Body of pancreas (tissue), 4 donors: ENCODE measurements at regions not wholly inside any gene's neighbourhood (a gene's known extent, or its start where the extent isn't known, plus 50 kb on each side); places are given as distances from the start of the nearest gene placed in this dataset.

Source experiments
- ATAC-seq: fragments of 150-250 bp; one replicate; pipeline ENCODE4 v1.9.1; 2016
- DNase-seq, 4 donors: peaks; one replicate each; pipeline ENCODE4 v3.0.0-alpha.2; 2019
- H3K27ac ChIP-seq, 4 donors: fragments of 200-600 bp; sonication (generic); 1 replicate in 3 of 4; 2 replicates in 1 of 4; pipeline versions ENCODE4 v1.5.1 to v1.6.1; 2016 to 2019; ENCODE audit warnings: mild to moderate bottlenecking in 1 of 4, mixed read lengths in 1 of 4, moderate library complexity in 1 of 4
- H3K27me3 ChIP-seq, 2 donors: fragments of 200-600 bp; sonication (generic); one replicate each; pipeline ENCODE4 v1.6.0; 2016; ENCODE audit warnings: mild to moderate bottlenecking in 1 of 2
- H3K36me3 ChIP-seq, 2 donors: fragments of 200-600 bp; sonication (generic); replicated peaks in 1 of 2; 2 replicates each; pipeline ENCODE4 v1.5.1; 2016; ENCODE audit warnings: low read depth in 2 of 2; ENCODE audit not compliant: insufficient read depth in 1 of 2
- H3K4me1 ChIP-seq: fragments of 200-600 bp; sonication (generic); one replicate; pipeline ENCODE4 v1.6.0; 2016
- H3K4me3 ChIP-seq, 2 donors: fragments of 200-600 bp; sonication (generic); 1 replicate in 1 of 2; 2 replicates in 1 of 2; pipeline ENCODE4 v1.5.1; 2016 to 2019
- H3K9me3 ChIP-seq, 3 donors: fragments of 200-600 bp; sonication (generic); 1 replicate in 2 of 3; 2 replicates in 1 of 3; pipeline ENCODE4 v1.5.1; 2016
- POLR2A ChIP-seq, 3 donors: fragments of 450-650 bp; IDR thresholded peaks; one replicate each; pipeline ENCODE4 v1.6.1; 2016; ENCODE audit warnings: antibody characterized with exemption in 3 of 3, mild to moderate bottlenecking in 2 of 3
- WGBS, 2 donors: methylation state at CpG; one replicate each; pipeline ENCODE4 v1.1.5; 2017; 5-methylcytosine and 5-hydroxymethylcytosine counted together
- intact Hi-C: fragments of 100-400 bp; cut with DNase I; formaldehyde crosslinking; loops from one replicate; pipeline ENCODE4 v1.15.1; 2023
- TF ChIP-seq, protein P1 (sequence below), 7 experiments: fragments of 450-650 bp in 4 of 7; fragments of 200-600 bp in 3 of 7; sonication (generic) in 3 of 7; IDR thresholded peaks; one replicate each; pipeline ENCODE4 v1.5.1; 2016 to 2019; ENCODE audit warnings: antibody characterized with exemption in 7 of 7

DNA sequence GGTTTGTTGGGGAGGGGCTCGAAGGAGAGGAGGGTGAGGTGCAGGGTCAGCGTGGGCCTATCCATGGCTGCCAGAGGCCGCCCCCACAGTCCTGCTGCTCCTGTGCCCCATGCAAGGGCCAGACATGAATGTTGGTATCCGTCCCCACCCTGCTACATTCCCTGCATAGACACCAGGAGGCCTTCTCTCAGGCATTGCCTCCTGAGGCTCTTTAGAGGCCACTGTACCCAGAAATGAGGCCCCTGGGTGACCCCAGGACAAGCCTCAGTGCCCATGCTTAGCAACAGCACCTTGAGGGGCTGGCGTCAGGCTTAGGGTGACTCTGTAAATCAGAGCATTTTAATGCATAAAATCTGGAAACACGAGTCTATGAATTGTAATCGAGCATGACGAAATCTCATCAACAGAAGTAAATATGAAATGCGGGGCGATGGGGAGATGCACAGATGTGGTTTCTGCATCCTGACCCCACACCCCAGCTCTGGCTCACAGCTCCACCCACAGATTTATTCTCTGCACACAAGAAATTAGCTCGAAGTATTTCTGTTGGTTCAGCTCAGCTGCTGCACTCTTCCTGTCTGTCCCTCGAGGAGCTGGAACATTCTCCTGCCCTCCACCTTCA lies 124.0 kb upstream of the CSF3R start:
- Histone ChIP-seq H3K27me3 (no peaks in the 10 kb centered on the region), H3K4me3 (no peak overlapping the region), H3K27ac (no peak overlapping the region), H3K4me1 (no peaks in the 10 kb centered on the region), H3K9me3 (no peaks in the 10 kb centered on the region), H3K36me3 (no peaks in the 10 kb centered on the region)
- 61 to 64% methylated on average over 8 to 12 of the region's 12 CpGs for WGBS, 2 donors
- intact Hi-C loops: no loop called here
- TF ChIP-seq, protein P1, sequence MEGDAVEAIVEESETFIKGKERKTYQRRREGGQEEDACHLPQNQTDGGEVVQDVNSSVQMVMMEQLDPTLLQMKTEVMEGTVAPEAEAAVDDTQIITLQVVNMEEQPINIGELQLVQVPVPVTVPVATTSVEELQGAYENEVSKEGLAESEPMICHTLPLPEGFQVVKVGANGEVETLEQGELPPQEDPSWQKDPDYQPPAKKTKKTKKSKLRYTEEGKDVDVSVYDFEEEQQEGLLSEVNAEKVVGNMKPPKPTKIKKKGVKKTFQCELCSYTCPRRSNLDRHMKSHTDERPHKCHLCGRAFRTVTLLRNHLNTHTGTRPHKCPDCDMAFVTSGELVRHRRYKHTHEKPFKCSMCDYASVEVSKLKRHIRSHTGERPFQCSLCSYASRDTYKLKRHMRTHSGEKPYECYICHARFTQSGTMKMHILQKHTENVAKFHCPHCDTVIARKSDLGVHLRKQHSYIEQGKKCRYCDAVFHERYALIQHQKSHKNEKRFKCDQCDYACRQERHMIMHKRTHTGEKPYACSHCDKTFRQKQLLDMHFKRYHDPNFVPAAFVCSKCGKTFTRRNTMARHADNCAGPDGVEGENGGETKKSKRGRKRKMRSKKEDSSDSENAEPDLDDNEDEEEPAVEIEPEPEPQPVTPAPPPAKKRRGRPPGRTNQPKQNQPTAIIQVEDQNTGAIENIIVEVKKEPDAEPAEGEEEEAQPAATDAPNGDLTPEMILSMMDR (IDR thresholded peaks at IDR 0.05): no peak
- no peak for TF ChIP-seq POLR2A (IDR thresholded peaks at IDR 0.05)
- ATAC-seq (no peak), DNase-seq (no peak)

DNA sequence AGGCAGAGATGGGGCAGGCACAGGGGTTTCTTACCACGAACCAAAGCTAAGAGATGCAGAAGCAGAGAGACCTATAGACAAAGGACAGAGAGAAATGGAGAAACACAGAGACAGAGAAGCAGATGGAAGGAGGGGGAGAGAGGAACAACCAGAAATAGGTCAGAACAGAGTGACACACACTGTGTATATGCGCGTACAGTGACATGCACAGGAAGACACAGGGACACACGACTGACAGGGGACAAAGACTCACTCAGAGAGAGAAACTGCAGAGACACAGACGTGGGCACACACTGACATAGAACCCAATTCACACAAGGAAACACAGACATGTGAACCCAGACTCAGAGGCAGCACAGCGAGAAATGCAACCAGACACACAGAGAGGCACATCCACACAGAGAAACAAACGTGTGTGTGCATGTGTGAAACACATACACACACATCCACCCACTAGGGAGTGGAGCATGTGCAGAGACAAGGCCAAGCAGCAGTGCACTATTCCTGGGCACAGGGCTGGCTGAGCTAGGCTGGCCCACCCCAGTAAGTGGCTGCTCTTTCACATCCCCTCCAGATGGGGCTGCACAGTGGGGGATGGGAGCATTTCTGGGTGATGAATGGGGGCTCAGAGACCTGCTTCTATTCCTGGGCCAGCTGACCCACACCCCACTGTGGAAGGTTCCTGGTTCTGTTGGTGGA lies 123.4 kb upstream of the CSF3R start:
- DNase-seq: no peak
- Histone ChIP-seq H3K27me3 (no peaks in the 10 kb centered on the region), H3K4me1 (no peaks in the 10 kb centered on the region), H3K4me3 (no peak overlapping the region), H3K27ac (no peak overlapping the region), H3K36me3 (no peaks in the 10 kb centered on the region), H3K9me3 (no peaks in the 10 kb centered on the region)
- ATAC-seq: no peak
- 55% methylated on average over 7 of the region's 7 CpGs for WGBS, 2 donors
- TF ChIP-seq, protein P1 (IDR thresholded peaks at IDR 0.05): no peak
- TF ChIP-seq POLR2A (IDR thresholded peaks at IDR 0.05): no peak
- intact Hi-C loops: no loop called here

DNA sequence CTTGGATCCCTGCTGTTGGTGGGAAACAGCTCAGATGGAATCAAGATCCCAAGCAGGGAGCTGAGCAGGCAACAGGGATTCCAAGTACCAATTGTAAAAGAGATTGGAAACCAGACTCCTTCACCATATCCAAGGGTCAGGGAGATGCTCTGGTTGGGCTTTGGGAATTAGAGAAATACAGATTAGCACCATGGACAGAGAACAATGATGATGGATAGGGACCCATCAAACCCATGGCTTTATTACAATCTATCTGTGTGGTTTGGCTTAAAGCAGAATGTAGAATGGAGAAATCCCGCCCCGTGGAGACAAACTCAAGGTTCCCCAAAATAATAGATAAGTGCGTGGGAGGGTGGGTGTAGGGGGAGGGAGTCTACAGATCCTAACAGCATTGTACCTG lies 120.7 kb upstream of the CSF3R start:
- Histone ChIP-seq H3K4me3 (no peak overlapping the region), H3K9me3 (no peaks in the 10 kb centered on the region), H3K27ac (no peak overlapping the region), H3K4me1 (no peaks in the 10 kb centered on the region), H3K36me3 (no peaks in the 10 kb centered on the region), H3K27me3 (no peaks in the 10 kb centered on the region)
- TF ChIP-seq, protein P1 (IDR thresholded peaks at IDR 0.05): no peak
- intact Hi-C loops: no loop called here
- ATAC-seq (no peak), DNase-seq (no peak)
- WGBS, 2 donors: 77 to 81% methylated on average over 3 of the region's 3 CpGs

DNA sequence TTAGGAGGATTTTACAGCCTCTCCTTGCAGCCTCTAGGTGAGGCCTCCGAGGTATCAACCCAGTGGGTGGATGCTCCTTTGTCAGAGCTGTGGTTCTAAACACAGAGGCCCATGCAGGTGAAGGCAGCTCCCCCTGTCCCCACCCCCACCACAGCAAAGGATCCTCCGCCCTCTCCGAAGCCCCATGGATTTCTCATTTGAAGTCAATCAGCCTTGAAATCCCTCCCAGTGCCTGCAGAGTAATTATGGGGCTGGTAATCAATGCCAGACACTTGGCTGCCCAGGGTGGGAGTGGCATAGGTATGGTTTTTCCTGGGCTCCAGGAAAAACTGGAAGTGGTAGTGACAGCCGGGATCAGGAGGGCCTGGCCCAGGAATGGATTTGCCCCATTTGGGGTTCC lies 119.5 kb upstream of the CSF3R start:
- intact Hi-C loops: no loop called here
- no peak overlapping the region for H3K27ac ChIP-seq
- no peak overlapping the region for H3K4me3 ChIP-seq
- ATAC-seq: no peak
- no peaks in the 10 kb centered on the region for H3K4me1 ChIP-seq
- no peaks in the 10 kb centered on the region for H3K9me3 ChIP-seq
- TF ChIP-seq, protein P1 (IDR thresholded peaks at IDR 0.05): no peak
- TF ChIP-seq POLR2A (IDR thresholded peaks at IDR 0.05): no peak
- no peak for DNase-seq
- WGBS, 2 donors: 40 to 51% methylated on average over 2 to 4 of the region's 4 CpGs
- H3K27me3 ChIP-seq: no peaks in the 10 kb centered on the region
- no peaks in the 10 kb centered on the region for H3K36me3 ChIP-seq

DNA sequence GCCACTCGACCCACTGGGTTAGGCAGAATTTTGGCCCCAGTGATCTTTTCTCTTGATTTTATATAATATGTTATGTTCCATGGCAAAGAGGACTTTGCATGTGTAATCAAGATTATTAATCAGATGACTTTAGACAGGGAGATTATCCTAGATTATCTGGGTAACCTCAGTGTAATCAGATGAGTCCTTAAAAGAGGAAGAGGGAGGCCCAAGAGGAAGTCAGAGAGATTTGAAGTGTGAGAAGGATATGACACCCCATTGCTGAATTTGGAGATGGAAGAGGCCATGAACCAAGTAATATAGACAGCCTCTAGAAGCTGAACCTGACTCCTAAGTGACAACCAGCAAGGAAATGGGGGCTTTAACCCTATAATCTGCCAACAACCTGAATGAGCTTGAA lies 117.1 kb upstream of the CSF3R start:
- H3K36me3 ChIP-seq: no peaks in the 10 kb centered on the region
- intact Hi-C loops: no loop called here
- DNase-seq (no peak), ATAC-seq (no peak)
- no peaks in the 10 kb centered on the region for H3K4me1 ChIP-seq
- peaks cover 0 to under 1% of the 10 kb centered on the region in 2 donors for H3K27me3 ChIP-seq
- no peak overlapping the region for H3K4me3 ChIP-seq
- 58 to 62% methylated on average over 1 of the region's 1 CpG for WGBS, 2 donors
- H3K27ac ChIP-seq: no peak overlapping the region
- no peak for TF ChIP-seq POLR2A (IDR thresholded peaks at IDR 0.05)
- TF ChIP-seq, protein P1 (IDR thresholded peaks at IDR 0.05): no peak
- H3K9me3 ChIP-seq: no peaks in the 10 kb centered on the region
